ENCODE measurements at regions not wholly inside any gene's neighbourhood (a gene's known extent, or its start where the extent isn't known, plus 50 kb on each side); places are given as distances from the start of the nearest gene placed in this dataset.

GRCh38 chr16:85271198-85271597 lies 158.9 kb upstream of the CIBAR2 start:
- no peak for TF ChIP-seq CTCF (IDR thresholded peaks at IDR 0.05)
- TF ChIP-seq POLR2A (IDR thresholded peaks at IDR 0.05) = no peak
